Osteocyte (in vitro differentiated cells): ENCODE measurements at regions not wholly inside any gene's neighbourhood (a gene's known extent, or its start where the extent isn't known, plus 50 kb on each side); places are given as distances from the start of the nearest gene placed in this dataset.
"Not testable (repeated sequence)": the region's sequence is repeated elsewhere in the genome, so short reads cannot be mapped to it uniquely, and the experiment has no call there.

Source experiments
- DNase-seq: peaks from one replicate; pipeline ENCODE4 v3.0.0; 2021; ENCODE audit warnings: mixed read lengths; ENCODE audit not compliant: unreplicated experiment; ENCODE audit errors: extremely low spot score
- H3K27ac Mint-ChIP-seq: one replicate; pipeline ENCODE4 v1.8.0; 2021; ENCODE audit warnings: mild to moderate bottlenecking, mixed read lengths; ENCODE audit not compliant: unreplicated experiment
- H3K27me3 Mint-ChIP-seq: one replicate; pipeline ENCODE4 v1.8.0; 2021; ENCODE audit warnings: mixed read lengths; ENCODE audit not compliant: unreplicated experiment
- H3K36me3 Mint-ChIP-seq: one replicate; pipeline ENCODE4 v1.8.0; 2021; ENCODE audit warnings: mixed read lengths; ENCODE audit not compliant: unreplicated experiment
- H3K4me1 Mint-ChIP-seq: one replicate; pipeline ENCODE4 v1.8.0; 2021; ENCODE audit warnings: mixed read lengths; ENCODE audit not compliant: unreplicated experiment
- H3K4me3 Mint-ChIP-seq: one replicate; pipeline ENCODE4 v1.8.0; 2021; ENCODE audit warnings: mild to moderate bottlenecking, moderate library complexity, mixed read lengths; ENCODE audit not compliant: unreplicated experiment
- H3K9me3 Mint-ChIP-seq: one replicate; pipeline ENCODE4 v1.8.0; 2021; ENCODE audit warnings: mixed read lengths; ENCODE audit not compliant: unreplicated experiment
- TF ChIP-seq, protein P1 (sequence below): fragments of 200-600 bp; sonication (generic); IDR thresholded peaks from 2 replicates; pipeline ENCODE4 v1.5.0; 2021; ENCODE audit warnings: antibody characterized with exemption, mild to moderate bottlenecking, moderate library complexity

GRCh38 chr1:99062192-99062591, 57.5 kb upstream of the PLPPR5 start:
- H3K4me3 Mint-ChIP-seq = no peak overlapping the region
- H3K27ac Mint-ChIP-seq = no peak overlapping the region
- no peaks in the 10 kb centered on the region for H3K9me3 Mint-ChIP-seq
- TF ChIP-seq, protein P1, sequence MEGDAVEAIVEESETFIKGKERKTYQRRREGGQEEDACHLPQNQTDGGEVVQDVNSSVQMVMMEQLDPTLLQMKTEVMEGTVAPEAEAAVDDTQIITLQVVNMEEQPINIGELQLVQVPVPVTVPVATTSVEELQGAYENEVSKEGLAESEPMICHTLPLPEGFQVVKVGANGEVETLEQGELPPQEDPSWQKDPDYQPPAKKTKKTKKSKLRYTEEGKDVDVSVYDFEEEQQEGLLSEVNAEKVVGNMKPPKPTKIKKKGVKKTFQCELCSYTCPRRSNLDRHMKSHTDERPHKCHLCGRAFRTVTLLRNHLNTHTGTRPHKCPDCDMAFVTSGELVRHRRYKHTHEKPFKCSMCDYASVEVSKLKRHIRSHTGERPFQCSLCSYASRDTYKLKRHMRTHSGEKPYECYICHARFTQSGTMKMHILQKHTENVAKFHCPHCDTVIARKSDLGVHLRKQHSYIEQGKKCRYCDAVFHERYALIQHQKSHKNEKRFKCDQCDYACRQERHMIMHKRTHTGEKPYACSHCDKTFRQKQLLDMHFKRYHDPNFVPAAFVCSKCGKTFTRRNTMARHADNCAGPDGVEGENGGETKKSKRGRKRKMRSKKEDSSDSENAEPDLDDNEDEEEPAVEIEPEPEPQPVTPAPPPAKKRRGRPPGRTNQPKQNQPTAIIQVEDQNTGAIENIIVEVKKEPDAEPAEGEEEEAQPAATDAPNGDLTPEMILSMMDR = no peak
- H3K4me1 Mint-ChIP-seq = no peaks in the 10 kb centered on the region
- peaks cover 33% of the 10 kb centered on the region for H3K27me3 Mint-ChIP-seq
- H3K36me3 Mint-ChIP-seq = no peaks in the 10 kb centered on the region
- no peak for DNase-seq

DNA sequence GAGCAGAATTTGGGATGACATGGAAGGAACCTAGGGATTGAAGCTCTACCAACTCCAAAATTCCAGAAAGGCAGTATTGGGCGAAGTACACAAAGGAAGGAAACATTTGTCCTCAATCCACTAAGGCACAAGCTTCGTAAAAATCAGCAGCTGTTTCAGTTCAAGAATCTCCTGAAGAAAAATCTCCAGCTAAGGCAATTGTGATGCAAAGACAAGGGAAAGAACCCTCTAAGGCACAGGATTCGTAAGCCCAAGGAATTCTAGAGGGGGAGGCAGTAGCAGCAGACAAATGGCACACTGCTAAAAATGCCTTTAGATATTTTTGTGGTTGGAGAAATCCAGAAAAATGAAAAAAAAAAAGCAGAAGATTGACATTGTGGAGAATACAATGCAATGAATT, 64.5 kb upstream of the PLPPR5 start:
- Mint-ChIP-seq H3K9me3 (no peaks in the 10 kb centered on the region), H3K27me3 (peaks cover 22% of the 10 kb centered on the region), H3K4me1 (no peaks in the 10 kb centered on the region), H3K27ac (no peak overlapping the region), H3K4me3 (no peak overlapping the region), H3K36me3 (no peaks in the 10 kb centered on the region)
- TF ChIP-seq, protein P1 = no peak
- no peak for DNase-seq

GRCh38 chr1:99078529-99078928, 73.9 kb upstream of the PLPPR5 start:
- DNase-seq, H3K27ac Mint-ChIP-seq, H3K27me3 Mint-ChIP-seq, H3K36me3 Mint-ChIP-seq, H3K4me1 Mint-ChIP-seq, H3K9me3 Mint-ChIP-seq, H3K4me3 Mint-ChIP-seq: not testable (repeated sequence)

GRCh38 chr1:99082366-99082765, 77.7 kb upstream of the PLPPR5 start:
- no peaks in the 10 kb centered on the region for H3K36me3 Mint-ChIP-seq
- TF ChIP-seq, protein P1 = no peak
- no peaks in the 10 kb centered on the region for H3K9me3 Mint-ChIP-seq
- H3K27ac Mint-ChIP-seq = no peak overlapping the region
- no peaks in the 10 kb centered on the region for H3K4me1 Mint-ChIP-seq
- H3K4me3 Mint-ChIP-seq = no peak overlapping the region
- H3K27me3 Mint-ChIP-seq = peaks cover 6% of the 10 kb centered on the region
- no peak for DNase-seq

- no peak for DNase-seq
Observed at GRCh38 chr1:99083338-99083737, 78.7 kb upstream of the PLPPR5 start.

More at GRCh38 chr1:99083338-99083737, 78.7 kb upstream of the PLPPR5 start:
- Mint-ChIP-seq H3K27me3 (peaks cover 6% of the 10 kb centered on the region), H3K4me3 (no peak overlapping the region), H3K4me1 (no peaks in the 10 kb centered on the region), H3K36me3 (no peaks in the 10 kb centered on the region), H3K9me3 (no peaks in the 10 kb centered on the region), H3K27ac (no peak overlapping the region)
- TF ChIP-seq, protein P1 = no peak
